HS-5 (cell line): ENCODE measurements at regions not wholly inside any gene's neighbourhood (a gene's known extent, or its start where the extent isn't known, plus 50 kb on each side); places are given as distances from the start of the nearest gene placed in this dataset.

Experiments
- DNase-seq: peaks from one replicate; pipeline ENCODE4 v3.0.0-alpha.2; 2012; ENCODE audit warnings: low read depth

GRCh38 chr4:18860836-18861530, 839.4 kb upstream of the LCORL start:
- no peak for DNase-seq

- DNase-seq: no peak
Observed at GRCh38 chr4:18859468-18859867, 837.9 kb upstream of the LCORL start.

DNA sequence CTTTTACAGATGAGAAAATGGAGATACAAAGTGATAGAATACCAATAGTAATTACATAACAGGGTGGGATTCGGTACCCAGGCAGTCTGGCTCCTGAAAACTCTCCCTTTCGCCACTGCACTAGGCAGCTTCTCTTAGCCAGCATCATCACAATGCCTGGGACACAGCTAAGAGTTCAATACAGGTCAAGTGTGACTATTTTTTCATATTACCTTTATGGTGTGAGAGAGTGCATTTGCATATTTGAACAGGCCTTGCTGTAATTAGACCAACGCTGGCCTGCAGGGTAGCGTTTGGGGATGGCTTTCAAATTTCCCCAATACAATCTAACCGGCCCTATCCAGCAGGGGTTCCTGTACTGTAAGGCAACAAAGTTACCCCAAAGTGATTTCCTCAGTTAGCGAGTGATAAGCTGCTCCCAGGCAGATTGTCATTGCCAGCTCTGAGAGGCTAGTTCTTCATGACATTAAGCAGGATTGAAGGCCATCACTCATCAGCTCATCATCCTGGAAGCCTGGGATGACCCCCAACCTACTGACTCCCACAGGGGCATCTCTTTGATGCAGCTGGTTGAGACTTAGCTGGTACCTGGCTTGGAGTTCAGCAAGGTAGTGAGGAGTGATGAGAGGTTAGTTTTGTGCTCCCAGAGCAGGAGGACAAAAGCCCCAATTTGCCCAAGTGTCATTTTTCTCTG, 836.8 kb upstream of the LCORL start:
- no peak for DNase-seq

- DNase-seq: no peak
Observed at GRCh38 chr4:18850867-18851266, 829.3 kb upstream of the LCORL start.

- no peak for DNase-seq
Observed at GRCh38 chr4:18847249-18847890, 825.8 kb upstream of the LCORL start.

DNA sequence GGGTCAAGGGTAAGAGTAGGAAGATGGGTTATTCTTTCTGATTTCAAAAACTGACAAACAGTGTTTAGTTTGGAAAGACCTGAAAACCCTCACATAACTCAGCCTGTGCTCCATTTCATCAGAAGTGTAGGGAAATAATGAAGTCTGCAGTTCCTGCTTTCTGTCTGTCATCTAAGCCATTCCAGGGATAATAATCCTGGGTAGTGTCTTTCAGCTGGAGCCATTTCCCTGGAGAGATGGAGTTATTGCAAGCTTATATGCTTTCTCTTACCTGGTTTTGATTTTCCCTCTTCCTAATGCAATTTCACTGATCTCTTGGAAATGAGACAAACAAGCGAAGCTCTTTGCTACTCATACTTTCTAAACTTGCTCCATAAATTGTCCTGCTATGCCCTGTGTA, 824.8 kb upstream of the LCORL start:
- no peak for DNase-seq

GRCh38 chr4:18844726-18845125, 823.2 kb upstream of the LCORL start:
- peak; percentile 16 for DNase-seq

DNA sequence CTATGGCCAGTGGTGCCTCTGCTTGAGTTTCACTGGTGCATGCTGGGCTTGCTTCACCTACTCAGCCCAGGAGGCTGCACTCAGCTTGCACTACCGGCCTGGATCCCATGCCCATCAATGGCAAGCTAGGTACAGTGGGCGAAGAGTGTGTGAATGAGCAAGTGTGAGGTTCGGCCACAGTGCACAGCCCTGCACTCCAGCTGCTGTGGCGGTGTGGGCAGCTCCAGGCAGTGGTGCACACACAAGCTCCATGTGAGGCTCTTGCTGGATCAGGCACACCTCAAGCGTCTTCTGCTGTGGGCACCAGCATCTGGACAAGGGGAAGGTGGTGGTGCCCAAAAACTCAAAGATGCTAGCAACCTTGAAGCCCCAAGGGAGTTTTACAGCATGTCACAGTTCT, 820.9 kb upstream of the LCORL start:
- DNase-seq: no peak

GRCh38 chr4:18840481-18840880, 818.9 kb upstream of the LCORL start:
- DNase-seq: no peak

DNA sequence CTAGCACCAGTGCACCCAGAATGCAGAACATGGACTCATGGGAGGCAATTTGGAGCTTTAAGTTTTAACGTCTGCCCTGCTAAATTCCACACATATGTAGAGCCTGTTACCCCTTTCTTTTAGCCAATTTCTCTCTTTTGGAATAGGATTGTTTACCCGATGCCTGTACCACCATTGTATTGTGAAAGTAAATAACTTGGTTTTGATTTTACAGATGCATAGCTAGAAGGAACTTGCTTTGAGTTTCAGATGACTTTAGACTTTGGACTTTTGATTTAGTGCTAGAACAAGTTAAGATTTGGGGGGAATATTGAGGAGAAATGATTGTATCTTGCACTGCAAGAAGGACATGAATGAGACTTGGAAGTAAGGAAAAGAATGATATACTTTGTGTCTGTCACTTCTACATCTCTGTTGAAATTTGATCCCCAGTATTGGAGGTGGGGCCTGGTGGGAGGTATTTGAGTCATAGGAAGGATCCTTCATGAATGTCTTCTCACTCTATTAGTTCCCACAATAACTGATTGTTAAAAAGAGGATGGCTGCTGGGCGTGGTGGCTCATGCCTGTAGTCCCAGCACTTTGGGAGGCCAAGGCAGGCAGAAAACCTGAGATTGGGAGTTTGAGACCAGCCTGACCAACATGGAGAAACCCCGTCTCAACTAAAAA, 794.8 kb upstream of the LCORL start:
- DNase-seq: no peak

- no peak for DNase-seq
Observed at GRCh38 chr4:18815779-18816173, 794.2 kb upstream of the LCORL start.

GRCh38 chr4:18815081-18815778, 793.7 kb upstream of the LCORL start:
- no peak for DNase-seq

GRCh38 chr4:18813771-18814170, 792.2 kb upstream of the LCORL start:
- no peak for DNase-seq

DNA sequence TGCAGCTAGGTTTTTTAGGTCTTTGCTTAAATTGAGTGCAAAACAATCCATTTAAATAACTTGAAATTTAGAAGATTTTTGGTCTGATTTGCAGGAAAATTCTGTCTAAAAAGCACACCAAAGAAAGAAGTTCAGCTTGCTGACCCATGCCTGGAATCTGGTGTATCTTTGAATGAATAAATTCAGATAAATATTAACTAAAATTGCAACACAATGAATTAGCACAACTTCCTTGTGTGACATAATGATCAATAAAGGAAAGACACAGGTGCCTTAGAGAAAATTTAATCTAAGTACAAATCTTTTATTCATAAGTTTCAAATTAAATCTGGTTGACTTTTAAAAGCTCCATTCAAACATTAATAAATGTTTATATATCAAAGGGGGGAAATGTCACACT, 791.5 kb upstream of the LCORL start:
- no peak for DNase-seq

GRCh38 chr4:18803781-18804180, 782.2 kb upstream of the LCORL start:
- no peak for DNase-seq

GRCh38 chr4:18798123-18798522, 776.6 kb upstream of the LCORL start:
- no peak for DNase-seq

DNA sequence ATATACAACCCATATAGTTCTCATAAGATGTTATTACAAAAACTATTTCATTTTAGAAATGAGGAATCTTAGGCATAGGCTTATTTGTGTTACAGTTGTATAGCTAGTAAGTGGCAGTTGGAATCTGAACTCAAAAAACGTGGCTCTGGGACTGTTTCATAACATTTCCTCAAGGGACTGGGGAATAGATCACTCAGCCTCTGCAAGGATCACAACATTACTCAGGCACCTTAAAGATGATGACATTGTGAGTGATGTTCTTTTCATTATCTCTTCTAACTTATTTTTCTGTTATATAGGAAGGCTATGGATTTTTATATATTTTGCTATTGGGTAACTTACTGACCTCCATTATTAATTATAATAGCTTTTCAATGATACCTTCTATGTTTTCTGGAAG, 774.2 kb upstream of the LCORL start:
- DNase-seq: no peak

- no peak for DNase-seq
Observed at GRCh38 chr4:18777190-18777930, 755.8 kb upstream of the LCORL start.

DNA sequence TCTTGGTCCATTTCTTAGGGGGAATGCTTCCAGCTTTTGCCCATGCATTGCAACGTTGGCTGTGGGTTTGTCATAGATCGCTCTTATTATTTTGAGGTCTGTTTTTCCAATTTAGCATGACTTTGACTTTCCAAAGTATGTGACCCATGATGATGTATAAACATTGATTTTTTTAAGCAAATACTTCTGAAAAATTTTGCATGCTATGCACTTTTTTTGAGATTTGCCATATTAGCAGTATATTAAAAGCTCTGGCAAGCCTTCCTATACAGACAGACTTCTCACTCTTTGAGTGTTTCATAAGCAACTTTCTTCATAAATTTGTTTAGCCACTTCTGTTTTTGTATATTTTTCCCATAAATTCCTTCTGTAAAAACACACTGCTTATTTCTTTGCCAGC, 746.4 kb upstream of the LCORL start:
- no peak for DNase-seq

GRCh38 chr4:18756671-18757070, 735.1 kb upstream of the LCORL start:
- no peak for DNase-seq

GRCh38 chr4:18754180-18754579, 732.6 kb upstream of the LCORL start:
- no peak for DNase-seq

DNA sequence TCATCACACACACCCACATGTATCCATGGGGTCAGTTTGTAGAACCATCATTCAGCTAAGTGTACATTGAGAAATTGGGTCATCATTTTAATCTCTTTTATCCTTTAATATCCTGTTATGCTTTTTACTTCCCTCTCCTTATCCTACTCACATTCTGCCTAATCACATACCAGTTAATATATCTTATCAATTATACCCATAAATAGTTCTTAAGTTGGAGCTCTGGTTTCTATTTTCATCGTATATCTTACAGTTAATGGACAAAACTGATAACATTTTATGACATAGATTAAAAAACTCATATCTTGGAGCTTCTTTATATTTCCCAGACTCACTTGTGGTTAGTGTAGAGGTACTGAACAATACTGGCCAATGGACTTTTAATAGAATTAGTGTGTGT, 729.5 kb upstream of the LCORL start:
- no peak for DNase-seq
